ACC112 (cell line): ENCODE measurements at regions not wholly inside any gene's neighbourhood (a gene's known extent, or its start where the extent isn't known, plus 50 kb on each side); places are given as distances from the start of the nearest gene placed in this dataset.
"Not testable (repeated sequence)": the region's sequence is repeated elsewhere in the genome, so short reads cannot be mapped to it uniquely, and the experiment has no call there.

ENCODE experiments used
- H2AFZ ChIP-seq: fragments of 200-600 bp; sonication (generic); one replicate; pipeline ENCODE4 v1.6.0; 2017; ENCODE audit warnings: antibody characterized with exemption, low read length; ENCODE audit not compliant: unreplicated experiment
- H3K27ac ChIP-seq: fragments of 200-600 bp; sonication (generic); 2 replicates; pipeline ENCODE4 v1.5.1; 2014; ENCODE audit warnings: low read depth, mild to moderate bottlenecking, antibody characterized with exemption, low read length, moderate library complexity
- H3K27me3 ChIP-seq: fragments of 200-600 bp; sonication (generic); 2 replicates; pipeline ENCODE4 v1.6.1; 2014; ENCODE audit warnings: mild to moderate bottlenecking, antibody characterized with exemption, low read length, moderate library complexity, mixed read lengths; ENCODE audit not compliant: insufficient read depth
- H3K36me3 ChIP-seq: fragments of 200-600 bp; sonication (generic); 2 replicates; pipeline ENCODE4 v1.6.1; 2016; ENCODE audit warnings: mild to moderate bottlenecking, antibody characterized with exemption, low read length, moderate library complexity, mixed read lengths; ENCODE audit not compliant: insufficient read depth
- H3K4me1 ChIP-seq: fragments of 200-600 bp; sonication (generic); one replicate; pipeline ENCODE4 v1.6.1; 2016; ENCODE audit warnings: low read length, mixed read lengths; ENCODE audit not compliant: insufficient read depth, unreplicated experiment, control insufficient read depth
- H3K4me3 ChIP-seq: fragments of 200-600 bp; sonication (generic); 2 replicates; pipeline ENCODE4 v1.5.1; 2014; ENCODE audit warnings: mild to moderate bottlenecking, low read depth, low read length
- H3K79me2 ChIP-seq: fragments of 200-600 bp; sonication (generic); one replicate; pipeline ENCODE4 v1.6.0; 2016; ENCODE audit warnings: low read length; ENCODE audit not compliant: control insufficient read depth, unreplicated experiment, insufficient read depth

DNA sequence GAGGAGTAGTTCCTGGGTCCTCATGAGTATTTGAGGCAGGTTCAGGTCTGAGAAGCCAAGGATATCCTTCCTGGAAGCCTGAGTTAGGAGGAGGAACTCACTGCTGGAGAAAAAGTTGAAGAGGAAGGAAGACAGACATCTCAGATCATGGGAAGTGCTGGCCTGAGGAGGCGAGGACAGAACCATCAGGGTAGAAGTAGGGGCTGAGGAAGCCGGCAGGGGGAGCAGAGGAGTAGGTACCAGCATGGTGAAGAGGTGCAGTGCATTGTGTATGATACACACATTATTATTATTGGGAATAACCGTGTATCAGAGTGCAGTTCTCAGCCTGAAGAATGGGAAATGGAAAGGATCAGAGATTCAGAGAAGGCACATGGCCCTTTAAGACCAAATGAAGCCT is 103.2 kb upstream of the PRB2 start:
- H3K27me3 ChIP-seq: peaks cover 72% of the 10 kb centered on the region
- H2AFZ ChIP-seq, H3K27ac ChIP-seq, H3K4me3 ChIP-seq, H3K4me1 ChIP-seq, H3K79me2 ChIP-seq, H3K36me3 ChIP-seq: not testable (repeated sequence)

DNA sequence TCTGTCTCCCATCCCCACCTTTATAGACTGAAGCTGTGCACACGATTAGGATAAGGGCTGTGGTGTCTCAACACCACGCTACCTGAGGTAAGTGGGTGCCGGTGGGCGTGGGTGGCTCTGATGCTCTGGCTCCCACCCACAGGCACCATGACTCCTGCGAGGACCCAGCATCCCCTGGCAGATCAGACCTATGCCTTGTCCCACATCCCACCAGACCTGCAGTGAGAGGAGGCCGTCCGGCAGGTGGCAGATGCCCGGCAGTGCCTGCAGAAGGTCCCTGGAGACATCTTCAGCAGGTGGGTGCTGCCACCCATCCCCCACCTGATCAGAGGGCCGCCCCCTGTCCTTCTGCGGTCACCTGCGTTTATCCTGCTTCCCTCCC is 104.4 kb upstream of the PRB2 start:
- no peak overlapping the region for H2AFZ ChIP-seq

DNA sequence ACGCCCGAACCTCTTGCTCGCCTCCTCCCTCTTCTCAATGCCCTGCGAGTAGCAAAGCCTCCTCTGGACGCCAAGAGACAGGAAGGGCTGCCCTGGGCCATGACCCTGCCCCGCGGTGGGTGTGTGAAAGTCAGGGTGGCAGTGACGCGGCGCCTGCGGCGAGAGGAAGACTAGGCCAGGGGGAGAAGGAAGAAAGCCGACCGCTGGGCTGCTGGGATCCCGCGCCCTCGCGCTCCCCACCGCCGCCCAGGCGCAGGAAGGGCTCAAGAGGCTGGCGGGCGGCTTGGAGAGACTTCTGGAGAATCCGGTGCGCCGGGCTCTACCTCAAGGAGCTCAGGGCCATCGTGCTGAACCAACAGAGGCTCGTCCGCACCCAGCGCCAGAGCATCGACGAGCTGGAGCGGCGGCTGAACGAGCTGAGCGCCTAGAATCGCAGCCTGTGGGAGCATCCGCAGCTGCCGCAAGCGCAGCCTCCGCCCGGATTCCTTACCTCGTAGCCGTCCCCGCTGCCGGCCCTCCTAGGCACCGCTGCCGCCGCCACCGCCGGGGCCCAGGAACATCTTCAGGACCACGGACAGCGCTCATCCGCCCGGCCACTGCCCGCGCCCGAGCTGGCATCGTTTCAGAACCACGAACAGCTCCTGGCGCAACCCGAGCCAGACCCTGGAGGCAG is 105.0 kb upstream of the PRB2 start:
- no peak overlapping the region for H3K27ac ChIP-seq
- peaks cover 75% of the 10 kb centered on the region for H3K27me3 ChIP-seq
- peaks cover 3% of the 10 kb centered on the region for H3K4me1 ChIP-seq
- H3K4me3 ChIP-seq: peak overlapping the region; percentile 47
- no peaks in the 10 kb centered on the region for H3K79me2 ChIP-seq
- H3K36me3 ChIP-seq: no peaks in the 10 kb centered on the region
- no peak overlapping the region for H2AFZ ChIP-seq

More for the DNA sequence above, 104.4 kb upstream of the PRB2 start:
- H3K4me1 ChIP-seq: peaks cover 3% of the 10 kb centered on the region
- no peak overlapping the region for H3K4me3 ChIP-seq
- no peaks in the 10 kb centered on the region for H3K79me2 ChIP-seq
- H3K27me3 ChIP-seq: peaks cover 73% of the 10 kb centered on the region
- no peaks in the 10 kb centered on the region for H3K36me3 ChIP-seq
- H3K27ac ChIP-seq: no peak overlapping the region

DNA sequence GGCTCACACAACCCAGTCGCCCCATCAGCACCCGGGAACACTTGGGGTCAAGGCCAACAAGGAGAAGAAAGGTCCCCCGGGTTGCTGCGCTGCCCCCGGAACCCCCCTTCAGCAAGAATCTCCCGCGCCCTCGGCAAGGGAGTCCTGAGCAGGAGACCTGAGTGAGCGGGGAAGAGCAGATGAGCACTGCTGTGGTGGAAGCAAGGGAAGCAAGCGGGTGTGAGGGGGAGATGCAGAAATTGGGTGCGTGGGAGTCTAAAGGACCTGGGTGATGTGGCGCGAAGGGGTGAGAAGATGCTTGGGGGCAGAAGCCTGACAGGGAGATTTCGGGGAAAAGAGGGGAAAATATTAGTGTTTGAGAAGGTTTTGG is 105.5 kb upstream of the PRB2 start:
- H3K27ac ChIP-seq: no peak overlapping the region
- H3K4me3 ChIP-seq: no peak overlapping the region
- no peaks in the 10 kb centered on the region for H3K79me2 ChIP-seq
- H3K36me3 ChIP-seq: no peaks in the 10 kb centered on the region
- H2AFZ ChIP-seq: no peak overlapping the region
- H3K4me1 ChIP-seq: peaks cover 3% of the 10 kb centered on the region
- peaks cover 75% of the 10 kb centered on the region for H3K27me3 ChIP-seq

DNA sequence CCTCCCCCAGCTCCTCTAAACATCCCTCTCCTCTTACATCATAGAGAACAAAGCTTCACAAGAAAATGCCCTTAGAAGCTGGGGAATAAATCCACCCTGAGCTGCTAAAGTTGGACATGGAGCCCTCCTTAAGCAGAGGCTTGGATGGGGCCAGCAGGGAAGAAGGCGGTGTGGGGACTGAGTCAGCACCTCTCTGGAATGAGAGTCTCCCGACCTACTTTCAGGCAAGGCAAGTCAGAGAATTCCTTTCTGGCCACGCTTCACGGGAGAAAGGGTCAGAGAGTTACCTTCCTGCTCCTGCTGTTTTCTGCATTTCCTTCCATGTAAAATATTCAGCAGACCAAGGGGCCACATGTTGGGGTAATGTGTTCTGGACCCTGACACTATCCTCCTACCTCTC is 113.3 kb upstream of the PRB2 start:
- Histone ChIP-seq H3K79me2 (no peaks in the 10 kb centered on the region), H3K27ac (no peak overlapping the region), H3K36me3 (no peaks in the 10 kb centered on the region), H3K4me3 (no peak overlapping the region), H3K27me3 (peaks cover 34% of the 10 kb centered on the region), H3K4me1 (no peaks in the 10 kb centered on the region), H2AFZ (no peak overlapping the region)

DNA sequence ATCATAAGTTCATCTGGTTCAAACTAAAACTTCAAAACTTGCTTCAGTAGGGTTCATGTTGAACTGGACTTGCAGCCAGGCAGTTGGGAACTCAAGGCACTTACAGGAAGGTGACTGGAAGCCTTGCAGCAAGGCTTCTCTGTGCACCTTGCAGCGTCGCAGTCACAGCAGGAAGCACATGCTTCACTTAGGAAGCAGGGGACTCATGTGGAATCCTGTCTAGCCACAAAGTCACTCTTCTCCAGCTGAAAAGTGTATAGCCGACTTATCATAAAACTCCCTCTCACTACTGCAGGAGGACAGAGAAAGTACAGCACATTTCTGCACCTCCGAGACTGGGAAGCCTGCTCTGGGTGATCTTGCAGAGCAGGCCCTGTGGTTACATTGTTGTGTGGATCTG is 114.0 kb upstream of the PRB2 start:
- Histone ChIP-seq H3K79me2 (no peaks in the 10 kb centered on the region), H3K27ac (no peak overlapping the region), H3K36me3 (no peaks in the 10 kb centered on the region), H3K4me1 (no peaks in the 10 kb centered on the region), H3K27me3 (peaks cover 28% of the 10 kb centered on the region), H2AFZ (no peak overlapping the region), H3K4me3 (no peak overlapping the region)

DNA sequence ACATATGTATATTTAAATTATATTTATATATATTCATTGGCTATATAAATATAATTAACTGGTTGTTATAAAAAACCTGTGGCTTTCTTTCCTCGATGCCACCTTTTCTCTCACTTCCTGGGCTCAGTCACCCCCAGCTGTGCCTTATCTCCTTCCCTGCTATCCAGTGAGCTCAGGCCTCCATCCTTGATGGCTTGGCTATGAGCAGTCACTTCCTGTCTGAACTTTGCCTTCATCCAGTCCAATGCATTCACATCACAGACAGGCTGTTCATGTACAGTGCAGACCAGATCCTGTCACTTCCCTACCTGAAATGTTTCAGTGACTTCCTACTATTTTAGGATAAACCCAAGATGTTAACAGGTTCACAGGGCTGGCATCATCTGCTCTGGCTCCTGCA is 115.3 kb upstream of the PRB2 start:
- Histone ChIP-seq H3K4me1 (no peaks in the 10 kb centered on the region), H3K27me3 (peaks cover 21% of the 10 kb centered on the region), H2AFZ (no peak overlapping the region), H3K36me3 (no peaks in the 10 kb centered on the region), H3K4me3 (no peak overlapping the region), H3K27ac (no peak overlapping the region), H3K79me2 (no peaks in the 10 kb centered on the region)

DNA sequence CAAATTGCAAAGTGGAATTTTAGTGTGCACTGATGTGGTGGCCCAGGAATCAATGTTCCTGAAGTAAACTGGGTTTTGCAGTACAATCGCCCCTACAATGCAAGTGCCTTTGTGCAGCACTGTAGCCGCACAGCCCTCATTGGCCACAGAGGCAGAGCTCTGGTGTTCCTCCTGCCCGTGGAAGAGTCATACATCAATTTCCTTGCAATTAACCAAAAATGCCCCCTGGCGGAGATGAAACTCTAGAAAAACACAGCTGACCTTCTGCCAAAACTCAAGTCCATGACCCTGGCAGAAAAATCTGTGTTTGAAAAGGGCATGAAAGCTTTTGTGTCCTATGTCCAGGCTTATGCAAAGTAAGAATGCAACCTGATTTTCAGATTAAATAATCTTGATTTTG is 117.9 kb upstream of the PRB2 start:
- Histone ChIP-seq H3K4me3 (no peak overlapping the region), H3K36me3 (no peaks in the 10 kb centered on the region), H3K27ac (no peak overlapping the region), H3K4me1 (no peaks in the 10 kb centered on the region), H3K27me3 (peaks cover 12% of the 10 kb centered on the region), H3K79me2 (no peaks in the 10 kb centered on the region), H2AFZ (no peak overlapping the region)

DNA sequence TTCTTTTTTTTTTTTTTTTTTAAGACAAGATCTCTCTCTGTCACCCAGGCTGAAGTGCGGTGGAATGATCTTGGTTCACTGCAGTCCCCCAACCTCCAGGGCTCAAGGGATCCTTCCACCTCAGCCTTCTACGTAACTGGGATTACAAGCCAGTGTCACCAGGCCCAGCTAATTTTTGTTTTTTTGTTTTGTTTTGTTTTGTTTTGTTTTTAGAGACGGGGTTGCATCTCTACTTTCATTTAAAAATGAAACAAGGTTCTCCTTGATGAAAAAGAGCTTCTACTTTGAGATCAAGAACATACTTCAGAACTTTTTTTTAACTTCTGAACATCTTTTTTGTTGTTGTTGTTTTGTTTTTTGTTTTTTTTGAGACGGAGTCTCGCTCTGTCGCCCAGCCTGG is 121.7 kb upstream of the PRB2 start:
- Histone ChIP-seq H3K79me2 (no peaks in the 10 kb centered on the region), H3K27ac (no peak overlapping the region), H3K36me3 (no peaks in the 10 kb centered on the region), H3K27me3 (peaks cover 33% of the 10 kb centered on the region), H3K4me3 (no peak overlapping the region), H2AFZ (no peak overlapping the region), H3K4me1 (no peaks in the 10 kb centered on the region)

DNA sequence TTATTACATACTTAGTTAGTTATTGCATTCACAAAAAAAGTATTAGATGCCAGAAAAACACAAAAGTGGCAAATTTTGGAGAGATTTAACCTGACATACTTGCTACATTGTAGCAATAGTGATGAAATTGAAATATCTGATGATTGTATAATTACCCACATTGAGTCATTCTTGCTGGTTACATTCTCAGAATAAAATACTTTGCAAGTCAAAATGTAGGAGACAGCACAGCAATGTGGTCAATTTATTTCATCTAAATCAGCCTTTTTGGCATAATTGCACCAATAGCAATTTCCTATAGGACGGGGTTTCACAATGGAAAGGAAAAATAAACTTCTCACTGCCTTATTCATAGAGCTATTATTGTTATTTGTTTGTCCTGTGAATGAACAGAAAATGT is 125.0 kb upstream of the ETV6 start:
- Histone ChIP-seq H3K79me2 (no peaks in the 10 kb centered on the region), H2AFZ (no peak overlapping the region), H3K4me3 (no peak overlapping the region), H3K27me3 (peaks cover 43% of the 10 kb centered on the region), H3K36me3 (no peaks in the 10 kb centered on the region), H3K27ac (no peak overlapping the region), H3K4me1 (no peaks in the 10 kb centered on the region)

DNA sequence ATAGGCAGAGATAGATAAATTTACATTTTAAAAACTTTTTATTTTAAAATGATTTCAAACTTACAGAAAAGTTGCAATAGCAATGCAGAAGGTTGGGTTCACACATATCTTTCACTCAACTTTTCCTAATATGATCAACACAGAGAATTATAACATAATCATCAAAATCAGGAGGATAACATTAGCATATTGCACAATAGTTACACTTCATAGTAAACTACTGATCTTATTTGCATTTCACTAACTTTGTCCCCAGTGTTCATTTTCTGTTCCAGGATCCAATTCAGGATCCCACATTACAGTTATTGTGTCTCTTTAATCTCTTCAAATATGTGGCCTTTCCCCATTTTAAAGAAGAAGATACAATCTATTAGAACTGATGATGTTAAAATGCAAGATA is 115.4 kb upstream of the ETV6 start:
- no peaks in the 10 kb centered on the region for H3K4me1 ChIP-seq
- no peaks in the 10 kb centered on the region for H3K79me2 ChIP-seq
- no peak overlapping the region for H2AFZ ChIP-seq
- H3K36me3 ChIP-seq: no peaks in the 10 kb centered on the region
- peaks cover 67% of the 10 kb centered on the region for H3K27me3 ChIP-seq
- H3K4me3 ChIP-seq: no peak overlapping the region
- H3K27ac ChIP-seq: no peak overlapping the region
